Urinary bladder (tissue), 3 donors: ENCODE measurements at regions not wholly inside any gene's neighbourhood (a gene's known extent, or its start where the extent isn't known, plus 50 kb on each side); places are given as distances from the start of the nearest gene placed in this dataset.
"Not testable (repeated sequence)": the region's sequence is repeated elsewhere in the genome, so short reads cannot be mapped to it uniquely, and the experiment has no call there.

Experiments used
- DNase-seq: peaks from one replicate; pipeline ENCODE4 v3.0.0-alpha.2; 2015; ENCODE audit errors: extremely low spot score
- H3K27ac ChIP-seq: one replicate; pipeline ENCODE4 v1.5.1; 2013; ENCODE audit warnings: low read depth, mild to moderate bottlenecking, moderate library complexity
- H3K36me3 ChIP-seq: one replicate; pipeline ENCODE4 v1.6.1; 2013; ENCODE audit warnings: mild to moderate bottlenecking, moderate library complexity; ENCODE audit not compliant: insufficient read depth
- H3K4me1 ChIP-seq: one replicate; pipeline ENCODE4 v1.6.1; 2013; ENCODE audit warnings: mild to moderate bottlenecking, moderate library complexity; ENCODE audit not compliant: insufficient read depth
- H3K4me3 ChIP-seq: one replicate; pipeline ENCODE4 v1.5.1; 2013; ENCODE audit warnings: low read depth, low read length
- WGBS: extraction: QIAGEN DNeasy Blood & Tissue Kit; methylation state at CpG from one replicate; pipeline ENCODE4 v1.1.7; 2013; 5-methylcytosine and 5-hydroxymethylcytosine counted together
- donor health status: healthy with polysubstance abuse.
- donor health status: healthy.

- WGBS: 87% methylated on average over 5 of the region's 6 CpGs
- no peak overlapping the region for H3K27ac ChIP-seq
- no peak for DNase-seq
- no peaks in the 10 kb centered on the region for H3K4me1 ChIP-seq
- no peaks in the 10 kb centered on the region for H3K36me3 ChIP-seq
- no peak overlapping the region for H3K4me3 ChIP-seq
Observed at GRCh38 chr11:119586181-119586580, 142.8 kb downstream of the NECTIN1 start.

GRCh38 chr11:119585043-119585781 lies 143.8 kb downstream of the NECTIN1 start:
- no peak for DNase-seq
- peak overlapping the region; percentile 32 for H3K4me3 ChIP-seq
- no peaks in the 10 kb centered on the region for H3K4me1 ChIP-seq
- H3K36me3 ChIP-seq: no peaks in the 10 kb centered on the region
- 12% methylated on average over 38 of the region's 38 CpGs for WGBS
- no peak overlapping the region for H3K27ac ChIP-seq

GRCh38 chr11:119584193-119585042 lies 144.6 kb downstream of the NECTIN1 start:
- Histone ChIP-seq H3K27ac (no peak overlapping the region), H3K36me3 (no peaks in the 10 kb centered on the region), H3K4me1 (no peaks in the 10 kb centered on the region), H3K4me3 (peak overlapping the region; percentile 32)
- WGBS: under 1% methylated on average over 56 of the region's 56 CpGs
- no peak for DNase-seq

GRCh38 chr11:119583585-119583984 lies 145.4 kb downstream of the NECTIN1 start:
- WGBS: 84% methylated on average over 6 of the region's 6 CpGs
- no peaks in the 10 kb centered on the region for H3K36me3 ChIP-seq

GRCh38 chr11:119581396-119581795 lies 147.6 kb downstream of the NECTIN1 start:
- DNase-seq, H3K36me3 ChIP-seq, H3K4me3 ChIP-seq, H3K27ac ChIP-seq, H3K4me1 ChIP-seq: not testable (repeated sequence)
- WGBS: 86% methylated on average over 3 of the region's 3 CpGs

More at GRCh38 chr11:119583585-119583984, 145.4 kb downstream of the NECTIN1 start:
- no peaks in the 10 kb centered on the region for H3K4me1 ChIP-seq
- no peak overlapping the region for H3K27ac ChIP-seq
- no peak for DNase-seq
- no peak overlapping the region for H3K4me3 ChIP-seq

GRCh38 chr11:119580751-119581150 lies 148.2 kb downstream of the NECTIN1 start:
- Histone ChIP-seq H3K36me3 (no peaks in the 10 kb centered on the region), H3K4me1 (no peaks in the 10 kb centered on the region), H3K27ac (no peak overlapping the region), H3K4me3 (no peak overlapping the region)
- DNase-seq: no peak
- WGBS: 88% methylated on average over 1 of the region's 1 CpG

GRCh38 chr11:119580081-119580480 lies 148.9 kb downstream of the NECTIN1 start:
- no peak overlapping the region for H3K4me3 ChIP-seq
- no peaks in the 10 kb centered on the region for H3K36me3 ChIP-seq
- no peaks in the 10 kb centered on the region for H3K4me1 ChIP-seq
- H3K27ac ChIP-seq: no peak overlapping the region
- WGBS: 89% methylated on average over 3 of the region's 3 CpGs
- no peak for DNase-seq

GRCh38 chr11:119578521-119579191 lies 150.3 kb downstream of the NECTIN1 start:
- H3K27ac ChIP-seq: no peak overlapping the region
- no peak for DNase-seq
- 57% methylated on average over 11 of the region's 11 CpGs for WGBS
- H3K4me3 ChIP-seq: no peak overlapping the region
- H3K4me1 ChIP-seq: no peaks in the 10 kb centered on the region
- H3K36me3 ChIP-seq: no peaks in the 10 kb centered on the region

GRCh38 chr11:119573858-119574257 lies 150.9 kb upstream of the THY1 start:
- Histone ChIP-seq H3K36me3 (no peaks in the 10 kb centered on the region), H3K4me3 (no peak overlapping the region), H3K27ac (no peak overlapping the region), H3K4me1 (no peaks in the 10 kb centered on the region)
- DNase-seq: no peak
- 71% methylated on average over 1 of the region's 1 CpG for WGBS

- Histone ChIP-seq H3K4me3 (no peak overlapping the region), H3K4me1 (no peaks in the 10 kb centered on the region), H3K36me3 (no peaks in the 10 kb centered on the region), H3K27ac (no peak overlapping the region)
- 85% methylated on average over 13 of the region's 13 CpGs for WGBS
- DNase-seq: no peak
Observed at GRCh38 chr11:119572481-119573424, 149.8 kb upstream of the THY1 start.

GRCh38 chr11:119571311-119571710 lies 148.3 kb upstream of the THY1 start:
- no peak overlapping the region for H3K27ac ChIP-seq
- no peaks in the 10 kb centered on the region for H3K36me3 ChIP-seq
- no peak overlapping the region for H3K4me3 ChIP-seq
- no peaks in the 10 kb centered on the region for H3K4me1 ChIP-seq
- no peak for DNase-seq
- 70% methylated on average over 3 of the region's 3 CpGs for WGBS

GRCh38 chr11:119567688-119568582 lies 145.0 kb upstream of the THY1 start:
- DNase-seq: peak; percentile 23
- no peaks in the 10 kb centered on the region for H3K36me3 ChIP-seq
- WGBS: 27% methylated on average over 9 of the region's 9 CpGs
- H3K4me1 ChIP-seq: no peaks in the 10 kb centered on the region
- H3K27ac ChIP-seq: no peak overlapping the region
- H3K4me3 ChIP-seq: no peak overlapping the region
